ENCODE measurements at regions not wholly inside any gene's neighbourhood (a gene's known extent, or its start where the extent isn't known, plus 50 kb on each side); places are given as distances from the start of the nearest gene placed in this dataset.

- no peak for DNase-seq (ENCODE audit: low read depth in 2 of 2)
These were observed 152.4 kb upstream of the CMC1 start for GRCh38 chr3:28088811-28089526.

- DNase-seq (ENCODE audit: low read depth in 2 of 2) = no peak
These were observed 151.9 kb upstream of the CMC1 start for GRCh38 chr3:28089527-28089897.

- DNase-seq (ENCODE audit: low read depth in 2 of 2) = no peak
These were observed 142.1 kb upstream of the CMC1 start for GRCh38 chr3:28099296-28099695.

GRCh38 chr3:28101705-28102104 is 139.7 kb upstream of the CMC1 start:
- no peak for DNase-seq (ENCODE audit: low read depth in 2 of 2)

- DNase-seq (ENCODE audit: low read depth in 2 of 2) = no peak
These were observed 137.6 kb upstream of the CMC1 start for GRCh38 chr3:28103861-28104260.

- DNase-seq (ENCODE audit: low read depth in 2 of 2) = no peak
These were observed 136.4 kb upstream of the CMC1 start for GRCh38 chr3:28104896-28105534.

- DNase-seq (ENCODE audit: low read depth in 2 of 2) = no peak
These were observed 131.6 kb upstream of the CMC1 start for GRCh38 chr3:28109829-28110228.

- no peak for DNase-seq (ENCODE audit: low read depth in 2 of 2)
These were observed 130.6 kb upstream of the CMC1 start for GRCh38 chr3:28110869-28111268.

- DNase-seq (ENCODE audit: low read depth in 2 of 2) = no peak
These were observed 126.5 kb upstream of the CMC1 start for GRCh38 chr3:28114893-28115292.

GRCh38 chr3:28115316-28115715 is 126.1 kb upstream of the CMC1 start:
- DNase-seq (ENCODE audit: low read depth in 2 of 2) = no peak

- no peak for DNase-seq (ENCODE audit: low read depth in 2 of 2)
These were observed 123.8 kb upstream of the CMC1 start for GRCh38 chr3:28117598-28117997.

GRCh38 chr3:28118087-28118486 is 123.3 kb upstream of the CMC1 start:
- DNase-seq (ENCODE audit: low read depth in 2 of 2) = no peak

GRCh38 chr3:28122227-28122626 is 119.2 kb upstream of the CMC1 start:
- DNase-seq (ENCODE audit: low read depth in 2 of 2) = no peak

GRCh38 chr3:28124882-28125281 is 116.5 kb upstream of the CMC1 start:
- no peak for DNase-seq (ENCODE audit: low read depth in 2 of 2)

GRCh38 chr3:28125342-28125741 is 116.1 kb upstream of the CMC1 start:
- DNase-seq (ENCODE audit: low read depth in 2 of 2) = no peak

- no peak for DNase-seq (ENCODE audit: low read depth in 2 of 2)
These were observed 110.6 kb upstream of the CMC1 start for GRCh38 chr3:28130836-28131235.

- no peak for DNase-seq (ENCODE audit: low read depth in 2 of 2)
These were observed 108.5 kb upstream of the CMC1 start for GRCh38 chr3:28132941-28133340.

GRCh38 chr3:28134198-28134597 is 107.2 kb upstream of the CMC1 start:
- no peak for DNase-seq (ENCODE audit: low read depth in 2 of 2)

GRCh38 chr3:28134792-28135375 is 106.5 kb upstream of the CMC1 start:
- no peak for DNase-seq (ENCODE audit: low read depth in 2 of 2)

- no peak for DNase-seq (ENCODE audit: low read depth in 2 of 2)
These were observed 104.7 kb upstream of the CMC1 start for GRCh38 chr3:28136607-28137216.

GRCh38 chr3:28138043-28138610 is 103.3 kb upstream of the CMC1 start:
- DNase-seq (ENCODE audit: low read depth in 2 of 2) = no peak

GRCh38 chr3:28139288-28139687 is 102.1 kb upstream of the CMC1 start:
- DNase-seq (ENCODE audit: low read depth in 2 of 2) = no peak

All from stimulated activated CD4-positive, alpha-beta T cell treated with anti-CD3 and anti-CD28 coated beads, Interleukin-1b, Interleukin-23, amount 100 ng/mL, for 1 hour (primary cell).